ENCODE measurements at regions not wholly inside any gene's neighbourhood (a gene's known extent, or its start where the extent isn't known, plus 50 kb on each side); places are given as distances from the start of the nearest gene placed in this dataset.

DNA sequence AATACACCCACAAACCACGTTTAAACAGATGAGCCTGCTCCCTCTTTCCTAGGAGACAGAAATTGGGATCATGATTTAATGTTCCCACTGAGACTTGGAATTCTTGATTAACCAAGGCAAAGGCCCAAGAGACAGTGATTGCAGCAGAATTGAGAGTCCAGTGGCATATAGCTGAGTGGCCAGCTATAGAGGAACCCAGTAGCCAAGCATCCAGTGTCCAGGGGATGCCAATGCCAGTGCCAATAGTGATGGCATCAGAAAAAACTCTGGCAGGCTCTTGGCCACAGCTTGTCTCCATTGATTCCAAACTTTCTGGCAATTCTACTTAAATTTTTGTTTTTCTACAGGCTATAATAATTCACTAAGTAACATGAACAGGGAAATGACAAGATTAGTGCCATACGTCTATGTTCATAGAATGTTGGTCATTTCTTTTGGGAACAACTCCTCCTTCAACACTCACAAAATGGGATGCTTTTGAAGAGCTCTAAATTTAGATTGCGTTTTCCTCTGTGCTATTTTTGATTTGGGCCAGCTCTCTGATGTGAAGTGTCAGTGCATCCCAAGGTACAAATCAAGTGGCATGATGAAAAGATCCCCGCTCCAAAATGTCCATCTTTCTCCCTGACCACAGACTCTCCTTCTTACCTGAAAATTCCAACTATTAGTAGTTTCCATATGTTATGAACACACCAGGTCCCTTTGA is 83.1 kb upstream of the A1CF start:
- no peak for TF ChIP-seq CTCF (IDR thresholded peaks at IDR 0.05)
- TF ChIP-seq ZFX (IDR thresholded peaks at IDR 0.05; ENCODE audit: borderline replicate concordance): no peak
- H3K27ac ChIP-seq: no peak overlapping the region

- no peak overlapping the region for H3K27ac ChIP-seq
- TF ChIP-seq ZFX (IDR thresholded peaks at IDR 0.05; ENCODE audit: borderline replicate concordance) (no peak), CTCF (IDR thresholded peaks at IDR 0.05) (no peak)
Measured at GRCh38 chr10:50972591-50972990, 87.2 kb upstream of the A1CF start.

- TF ChIP-seq CTCF (IDR thresholded peaks at IDR 0.05) (no peak), ZFX (IDR thresholded peaks at IDR 0.05; ENCODE audit: borderline replicate concordance) (no peak)
- H3K27ac ChIP-seq: no peak overlapping the region
Measured at GRCh38 chr10:50981385-50981784, 92.9 kb upstream of the PRKG1 start.

DNA sequence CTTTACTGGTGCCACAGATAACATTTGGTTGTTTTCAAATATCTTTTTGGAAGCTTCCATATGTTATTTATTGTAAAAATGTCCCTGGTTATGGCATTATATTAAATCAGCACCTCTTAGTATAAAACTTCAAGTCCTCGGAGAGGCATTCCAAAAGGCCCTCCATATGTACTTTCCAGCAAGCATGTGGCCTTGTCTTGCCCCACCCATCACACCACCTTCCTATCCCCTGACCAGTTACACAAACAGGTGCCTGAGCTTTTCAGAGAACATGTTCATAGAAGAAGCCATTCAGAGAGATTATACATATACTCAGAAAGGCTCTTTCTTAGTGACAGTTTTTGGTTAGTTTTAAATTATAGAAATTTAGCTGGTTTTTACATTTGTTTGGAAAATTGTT is 92.4 kb upstream of the PRKG1 start:
- TF ChIP-seq ZFX (IDR thresholded peaks at IDR 0.05; ENCODE audit: borderline replicate concordance): no peak
- TF ChIP-seq CTCF (IDR thresholded peaks at IDR 0.05): no peak
- H3K27ac ChIP-seq: no peak overlapping the region

GRCh38 chr10:50982989-50983388 is 91.3 kb upstream of the PRKG1 start:
- no peak overlapping the region for H3K27ac ChIP-seq
- TF ChIP-seq ZFX (IDR thresholded peaks at IDR 0.05; ENCODE audit: borderline replicate concordance): no peak
- TF ChIP-seq CTCF (IDR thresholded peaks at IDR 0.05): no peak

GRCh38 chr10:50987934-50988333 is 86.4 kb upstream of the PRKG1 start:
- TF ChIP-seq CTCF (IDR thresholded peaks at IDR 0.05) (no peak), ZFX (IDR thresholded peaks at IDR 0.05; ENCODE audit: borderline replicate concordance) (no peak)
- no peak overlapping the region for H3K27ac ChIP-seq

DNA sequence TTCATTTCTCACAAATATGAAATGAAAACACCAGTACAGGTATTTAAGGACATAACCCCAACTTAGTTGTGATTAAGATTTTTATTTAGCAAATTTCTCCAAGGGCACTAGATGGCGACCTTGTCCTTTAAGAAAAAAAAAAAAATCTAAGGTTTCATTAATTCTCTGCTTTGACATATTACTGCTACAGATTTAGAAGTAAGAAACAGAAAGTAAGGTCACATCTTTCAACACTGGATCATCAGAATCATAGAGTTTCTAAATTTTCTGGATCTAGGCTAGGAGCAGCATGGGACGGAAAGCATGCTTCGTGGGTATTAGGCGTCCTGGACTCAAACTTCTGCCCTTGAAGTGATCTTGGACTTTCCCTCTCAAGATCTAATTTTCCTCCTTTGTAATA is 85.5 kb upstream of the PRKG1 start:
- H3K27ac ChIP-seq: no peak overlapping the region
- TF ChIP-seq CTCF (IDR thresholded peaks at IDR 0.05) (peak; percentile 80), ZFX (IDR thresholded peaks at IDR 0.05; ENCODE audit: borderline replicate concordance) (no peak)

All from 22Rv1 (cell line).